B cell (primary cell): ENCODE measurements at regions not wholly inside any gene's neighbourhood (a gene's known extent, or its start where the extent isn't known, plus 50 kb on each side); places are given as distances from the start of the nearest gene placed in this dataset.

Source experiments
- CTCF ChIP-seq: fragments of 200-600 bp; IDR thresholded peaks from one replicate; pipeline ENCODE4 v1.8.0; 2022; ENCODE audit warnings: antibody characterized with exemption, mild to moderate bottlenecking
- EZH2 ChIP-seq: IDR thresholded peaks from 2 replicates; pipeline ENCODE4 v1.6.1; 2012; ENCODE audit warnings: borderline replicate concordance, low read depth, mild to moderate bottlenecking, moderate library complexity, low read length; ENCODE audit not compliant: insufficient read depth, poor library complexity, severe bottlenecking

- TF ChIP-seq CTCF (no peak), EZH2 (no peak)
Measured at GRCh38 chr6:37575221-37575620, 75.5 kb upstream of the CCDC167 start.
